ENCODE measurements at regions not wholly inside any gene's neighbourhood (a gene's known extent, or its start where the extent isn't known, plus 50 kb on each side); places are given as distances from the start of the nearest gene placed in this dataset.

DNA sequence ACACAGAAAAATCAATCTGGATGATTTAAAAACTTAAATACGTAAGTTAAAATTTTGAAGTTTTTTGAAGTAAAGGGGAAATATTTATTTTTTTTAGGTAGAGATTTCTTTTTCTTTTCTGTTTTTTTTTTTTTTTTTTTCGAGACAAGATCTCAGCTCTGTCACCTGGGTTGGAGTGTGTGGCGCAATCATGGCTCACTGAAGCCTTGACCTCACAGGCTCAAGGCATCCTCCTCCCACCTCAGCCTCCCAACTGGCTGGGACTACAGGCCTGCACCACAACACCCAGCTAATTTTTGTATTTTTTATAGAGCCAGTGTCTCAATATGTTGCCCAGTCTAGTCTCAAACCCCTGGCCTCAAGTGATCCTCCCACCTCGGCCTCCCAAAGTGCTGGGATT lies 120.4 kb upstream of the CLDN10 start:
- TF ChIP-seq, protein P1, sequence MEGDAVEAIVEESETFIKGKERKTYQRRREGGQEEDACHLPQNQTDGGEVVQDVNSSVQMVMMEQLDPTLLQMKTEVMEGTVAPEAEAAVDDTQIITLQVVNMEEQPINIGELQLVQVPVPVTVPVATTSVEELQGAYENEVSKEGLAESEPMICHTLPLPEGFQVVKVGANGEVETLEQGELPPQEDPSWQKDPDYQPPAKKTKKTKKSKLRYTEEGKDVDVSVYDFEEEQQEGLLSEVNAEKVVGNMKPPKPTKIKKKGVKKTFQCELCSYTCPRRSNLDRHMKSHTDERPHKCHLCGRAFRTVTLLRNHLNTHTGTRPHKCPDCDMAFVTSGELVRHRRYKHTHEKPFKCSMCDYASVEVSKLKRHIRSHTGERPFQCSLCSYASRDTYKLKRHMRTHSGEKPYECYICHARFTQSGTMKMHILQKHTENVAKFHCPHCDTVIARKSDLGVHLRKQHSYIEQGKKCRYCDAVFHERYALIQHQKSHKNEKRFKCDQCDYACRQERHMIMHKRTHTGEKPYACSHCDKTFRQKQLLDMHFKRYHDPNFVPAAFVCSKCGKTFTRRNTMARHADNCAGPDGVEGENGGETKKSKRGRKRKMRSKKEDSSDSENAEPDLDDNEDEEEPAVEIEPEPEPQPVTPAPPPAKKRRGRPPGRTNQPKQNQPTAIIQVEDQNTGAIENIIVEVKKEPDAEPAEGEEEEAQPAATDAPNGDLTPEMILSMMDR (IDR thresholded peaks at IDR 0.05; ENCODE audit: insufficient read depth, low read depth, low read length): no peak
- no peak for TF ChIP-seq EZH2 (IDR thresholded peaks at IDR 0.05; ENCODE audit: insufficient read depth, low read length)
- Histone ChIP-seq H3K4me1 (ENCODE audit: insufficient read depth, low read length) (no peaks in the 10 kb centered on the region), H3K27ac (ENCODE audit: low read depth, low read length) (no peak overlapping the region), H3K27me3 (ENCODE audit: insufficient read depth, low read length) (no peaks in the 10 kb centered on the region), H3K79me2 (ENCODE audit: insufficient read depth, low read length) (no peaks in the 10 kb centered on the region), H3K9me3 (ENCODE audit: insufficient read depth, low read depth, low read length) (no peaks in the 10 kb centered on the region), H3K4me2 (ENCODE audit: low read length) (no peak overlapping the region), H2AFZ (ENCODE audit: low read depth, low read length) (no peak overlapping the region), H3K36me3 (ENCODE audit: insufficient read depth, low read length) (no peaks in the 10 kb centered on the region), H4K20me1 (ENCODE audit: insufficient read depth, low read length) (no peaks in the 10 kb centered on the region), H3K9ac (ENCODE audit: low read length) (no peak overlapping the region), H3K4me3 (ENCODE audit: insufficient read depth, low read depth, low read length) (no peak overlapping the region)
- no peak for DNase-seq (ENCODE audit: low read depth)
- no peak overlapping the region for H3K4me3 Mint-ChIP-seq (ENCODE audit: unreplicated experiment)
- peaks cover 3% of the 10 kb centered on the region for H3K27me3 Mint-ChIP-seq (ENCODE audit: low read depth, unreplicated experiment)
- FAIRE-seq: no peak
- H3K9me3 Mint-ChIP-seq (ENCODE audit: unreplicated experiment): peaks cover 2% of the 10 kb centered on the region
- no peaks in the 10 kb centered on the region for H3K36me3 Mint-ChIP-seq (ENCODE audit: low read depth, unreplicated experiment)
- H3K27ac Mint-ChIP-seq (ENCODE audit: unreplicated experiment): no peak overlapping the region
- H3K4me1 Mint-ChIP-seq (ENCODE audit: low read depth, unreplicated experiment): no peaks in the 10 kb centered on the region

DNA sequence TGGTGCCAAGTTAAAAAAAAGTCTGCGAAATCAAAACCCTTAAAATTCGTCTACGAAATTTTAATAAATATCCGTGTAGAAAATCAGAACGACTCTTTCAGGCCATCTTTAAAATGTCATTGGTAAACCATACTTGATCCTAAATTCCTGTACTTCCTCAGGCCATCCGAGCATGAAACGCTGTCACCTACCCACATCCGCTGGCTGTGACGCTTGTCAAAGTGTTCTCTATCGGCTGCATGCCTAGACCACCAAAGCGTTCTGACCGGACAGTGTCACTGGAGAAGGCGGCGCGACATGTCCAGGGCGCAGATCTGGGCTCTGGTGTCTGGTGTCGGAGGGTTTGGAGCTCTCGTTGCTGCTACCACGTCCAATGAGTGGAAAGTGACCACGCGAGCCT lies 119.0 kb upstream of the CLDN10 start:
- no peak overlapping the region for H3K4me3 Mint-ChIP-seq (ENCODE audit: unreplicated experiment)
- no peak for TF ChIP-seq EZH2 (IDR thresholded peaks at IDR 0.05; ENCODE audit: insufficient read depth, low read length)
- TF ChIP-seq, protein P1 (IDR thresholded peaks at IDR 0.05; ENCODE audit: insufficient read depth, low read depth, low read length): no peak
- no peaks in the 10 kb centered on the region for H3K9me3 ChIP-seq (ENCODE audit: insufficient read depth, low read depth, low read length)
- no peaks in the 10 kb centered on the region for H3K4me1 ChIP-seq (ENCODE audit: insufficient read depth, low read length)
- no peaks in the 10 kb centered on the region for H3K36me3 ChIP-seq (ENCODE audit: insufficient read depth, low read length)
- no peaks in the 10 kb centered on the region for H3K36me3 Mint-ChIP-seq (ENCODE audit: low read depth, unreplicated experiment)
- H2AFZ ChIP-seq (ENCODE audit: low read depth, low read length): no peak overlapping the region
- H3K27me3 ChIP-seq (ENCODE audit: insufficient read depth, low read length): no peaks in the 10 kb centered on the region
- H3K4me2 ChIP-seq (ENCODE audit: low read length): no peak overlapping the region
- H3K4me1 Mint-ChIP-seq (ENCODE audit: low read depth, unreplicated experiment): no peaks in the 10 kb centered on the region
- H4K20me1 ChIP-seq (ENCODE audit: insufficient read depth, low read length): no peaks in the 10 kb centered on the region
- H3K79me2 ChIP-seq (ENCODE audit: insufficient read depth, low read length): no peaks in the 10 kb centered on the region
- no peak overlapping the region for H3K27ac Mint-ChIP-seq (ENCODE audit: unreplicated experiment)
- FAIRE-seq: no peak
- no peak overlapping the region for H3K27ac ChIP-seq (ENCODE audit: low read depth, low read length)
- H3K9ac ChIP-seq (ENCODE audit: low read length): no peak overlapping the region
- H3K27me3 Mint-ChIP-seq (ENCODE audit: low read depth, unreplicated experiment): peaks cover 3% of the 10 kb centered on the region
- no peaks in the 10 kb centered on the region for H3K9me3 Mint-ChIP-seq (ENCODE audit: unreplicated experiment)
- DNase-seq (ENCODE audit: low read depth): no peak
- no peak overlapping the region for H3K4me3 ChIP-seq (ENCODE audit: insufficient read depth, low read depth, low read length)

DNA sequence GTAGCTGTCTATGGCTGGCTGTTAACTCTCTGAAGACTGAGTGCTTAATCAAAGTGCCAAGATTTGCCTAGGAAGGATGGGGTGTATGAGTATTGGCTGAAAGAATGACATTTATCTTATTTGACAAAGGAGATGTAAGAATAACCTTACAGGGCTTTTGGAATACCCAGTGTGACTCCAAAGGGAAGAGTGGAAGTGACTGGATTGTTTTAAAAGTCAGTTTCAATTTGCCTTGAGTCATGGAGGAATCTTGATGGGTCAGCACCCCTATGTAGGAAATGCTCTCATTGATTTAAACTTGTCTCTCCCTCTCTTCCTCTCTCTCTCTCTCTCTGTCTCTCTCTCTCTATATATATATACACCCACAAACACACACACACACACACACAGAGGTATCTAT lies 118.4 kb upstream of the CLDN10 start:
- H3K36me3 ChIP-seq (ENCODE audit: insufficient read depth, low read length): no peaks in the 10 kb centered on the region
- no peaks in the 10 kb centered on the region for H4K20me1 ChIP-seq (ENCODE audit: insufficient read depth, low read length)
- H3K9me3 ChIP-seq (ENCODE audit: insufficient read depth, low read depth, low read length): no peaks in the 10 kb centered on the region
- no peak overlapping the region for H3K9ac ChIP-seq (ENCODE audit: low read length)
- no peak overlapping the region for H3K4me2 ChIP-seq (ENCODE audit: low read length)
- Mint-ChIP-seq H3K27me3 (ENCODE audit: low read depth, unreplicated experiment) (peaks cover 1% of the 10 kb centered on the region), H3K4me1 (ENCODE audit: low read depth, unreplicated experiment) (no peaks in the 10 kb centered on the region), H3K4me3 (ENCODE audit: unreplicated experiment) (no peak overlapping the region), H3K27ac (ENCODE audit: unreplicated experiment) (no peak overlapping the region), H3K9me3 (ENCODE audit: unreplicated experiment) (no peaks in the 10 kb centered on the region), H3K36me3 (ENCODE audit: low read depth, unreplicated experiment) (no peaks in the 10 kb centered on the region)
- no peaks in the 10 kb centered on the region for H3K4me1 ChIP-seq (ENCODE audit: insufficient read depth, low read length)
- no peak overlapping the region for H3K27ac ChIP-seq (ENCODE audit: low read depth, low read length)
- H3K27me3 ChIP-seq (ENCODE audit: insufficient read depth, low read length): no peaks in the 10 kb centered on the region
- no peak for DNase-seq (ENCODE audit: low read depth)
- H3K79me2 ChIP-seq (ENCODE audit: insufficient read depth, low read length): no peaks in the 10 kb centered on the region
- H2AFZ ChIP-seq (ENCODE audit: low read depth, low read length): no peak overlapping the region
- no peak for FAIRE-seq
- TF ChIP-seq, protein P1 (IDR thresholded peaks at IDR 0.05; ENCODE audit: insufficient read depth, low read depth, low read length): no peak
- no peak for TF ChIP-seq EZH2 (IDR thresholded peaks at IDR 0.05; ENCODE audit: insufficient read depth, low read length)
- no peak overlapping the region for H3K4me3 ChIP-seq (ENCODE audit: insufficient read depth, low read depth, low read length)
